H1 (cell line): ENCODE measurements at regions not wholly inside any gene's neighbourhood (a gene's known extent, or its start where the extent isn't known, plus 50 kb on each side); places are given as distances from the start of the nearest gene placed in this dataset.

Source experiments
- CBX8 ChIP-seq: fragments of 300-800, 300-1000 bp; sonication (generic); IDR thresholded peaks from 2 replicates; pipeline ENCODE4 v1.7.1; 2016; ENCODE audit warnings: low read depth, low read length, borderline replicate concordance
- TCF12 ChIP-seq: IDR thresholded peaks from 2 replicates; pipeline ENCODE4 v1.6.1; 2011; ENCODE audit warnings: low read depth, mild to moderate bottlenecking, low read length

GRCh38 chr10:131033166-131034085 lies 278.1 kb downstream of the TCERG1L start (continued):
- TF ChIP-seq CBX8 (no peak), TCF12 (no peak)
- TF ChIP-seq, all 59 proteins: peak for 0
